OCI-LY1 (cell line): ENCODE measurements at regions not wholly inside any gene's neighbourhood (a gene's known extent, or its start where the extent isn't known, plus 50 kb on each side); places are given as distances from the start of the nearest gene placed in this dataset.

ENCODE experiments used
- CTCF ChIP-seq: fragments of 200-600 bp; sonication (generic), shearing (Covaris generic); IDR thresholded peaks from 2 replicates; pipeline ENCODE4 v1.5.1; 2017; ENCODE audit warnings: mild to moderate bottlenecking, antibody characterized with exemption, low read length, moderate library complexity, mixed read lengths
- EZH2 ChIP-seq: fragments of 200-600 bp; sonication (generic), shearing (Covaris generic); IDR thresholded peaks from 2 replicates; pipeline ENCODE4 v1.8.0; 2017; ENCODE audit warnings: borderline replicate concordance, mixed run types, mild to moderate bottlenecking, antibody characterized with exemption, low read length, moderate library complexity, mixed read lengths

- no peak for TF ChIP-seq CTCF
- TF ChIP-seq EZH2: no peak
Measured at GRCh38 chr21:35968564-35968963, 91.8 kb downstream of the SETD4 start.
